ENCODE measurements at regions not wholly inside any gene's neighbourhood (a gene's known extent, or its start where the extent isn't known, plus 50 kb on each side); places are given as distances from the start of the nearest gene placed in this dataset.
"Not testable (repeated sequence)": the region's sequence is repeated elsewhere in the genome, so short reads cannot be mapped to it uniquely, and the experiment has no call there.

GRCh38 chr9:42239445-42240260, 56.2 kb downstream of the SPATA31A6 start:
- DNase-seq (ENCODE audit: low read depth, low spot score), result not testable (repeated sequence)

GRCh38 chr9:42240261-42240579, 56.8 kb downstream of the SPATA31A6 start:
- DNase-seq (ENCODE audit: low read depth, low spot score), result not testable (repeated sequence)

GRCh38 chr9:42243211-42243610, 59.8 kb downstream of the SPATA31A6 start:
- not testable (repeated sequence) for DNase-seq (ENCODE audit: low read depth, low spot score)

- DNase-seq (ENCODE audit: low read depth, low spot score), result not testable (repeated sequence)
Measured at GRCh38 chr9:42243822-42244221, 60.4 kb downstream of the SPATA31A6 start.

- DNase-seq (ENCODE audit: low read depth, low spot score), result not testable (repeated sequence)
Measured at GRCh38 chr9:42268729-42269128, 85.3 kb downstream of the SPATA31A6 start.

- DNase-seq (ENCODE audit: low read depth, low spot score), result not testable (repeated sequence)
Measured at GRCh38 chr9:42269171-42269570, 85.7 kb downstream of the SPATA31A6 start.

GRCh38 chr9:42273191-42273590, 89.7 kb downstream of the SPATA31A6 start:
- not testable (repeated sequence) for DNase-seq (ENCODE audit: low read depth, low spot score)

- DNase-seq (ENCODE audit: low read depth, low spot score), result no peak
Measured at GRCh38 chr9:42275141-42275540, 91.7 kb downstream of the SPATA31A6 start.

GRCh38 chr9:42282531-42283178, 99.2 kb downstream of the SPATA31A6 start:
- DNase-seq (ENCODE audit: low read depth, low spot score), result not testable (repeated sequence)

GRCh38 chr9:42283179-42283543, 99.7 kb downstream of the SPATA31A6 start:
- not testable (repeated sequence) for DNase-seq (ENCODE audit: low read depth, low spot score)

GRCh38 chr9:42286145-42286845, 102.8 kb downstream of the SPATA31A6 start:
- not testable (repeated sequence) for DNase-seq (ENCODE audit: low read depth, low spot score)

GRCh38 chr9:42288002-42288864, 104.8 kb downstream of the SPATA31A6 start:
- DNase-seq (ENCODE audit: low read depth, low spot score), result not testable (repeated sequence)

- DNase-seq (ENCODE audit: low read depth, low spot score), result not testable (repeated sequence)
Measured at GRCh38 chr9:42288865-42289229, 105.4 kb downstream of the SPATA31A6 start.

- not testable (repeated sequence) for DNase-seq (ENCODE audit: low read depth, low spot score)
Measured at GRCh38 chr9:42300124-42300523, 116.7 kb downstream of the SPATA31A6 start.

- not testable (repeated sequence) for DNase-seq (ENCODE audit: low read depth, low spot score)
Measured at GRCh38 chr9:42306625-42307024, 123.2 kb downstream of the SPATA31A6 start.

- not testable (repeated sequence) for DNase-seq (ENCODE audit: low read depth, low spot score)
Measured at GRCh38 chr9:42307449-42307848, 124.0 kb downstream of the SPATA31A6 start.

GRCh38 chr9:42310972-42311371, 127.5 kb downstream of the SPATA31A6 start:
- DNase-seq (ENCODE audit: low read depth, low spot score), result not testable (repeated sequence)

GRCh38 chr9:42316026-42316425, 132.6 kb downstream of the SPATA31A6 start:
- DNase-seq (ENCODE audit: low read depth, low spot score), result not testable (repeated sequence)

GRCh38 chr9:42317677-42318076, 134.2 kb downstream of the SPATA31A6 start:
- not testable (repeated sequence) for DNase-seq (ENCODE audit: low read depth, low spot score)

- peak; percentile 39 for DNase-seq (ENCODE audit: low read depth, low spot score)
Measured at GRCh38 chr9:42323084-42323809, 139.8 kb downstream of the SPATA31A6 start.

GRCh38 chr9:42325142-42325541, 141.7 kb downstream of the SPATA31A6 start:
- not testable (repeated sequence) for DNase-seq (ENCODE audit: low read depth, low spot score)

All from brain pericyte (primary cell).